H9 (cell line): ENCODE measurements at regions not wholly inside any gene's neighbourhood (a gene's known extent, or its start where the extent isn't known, plus 50 kb on each side); places are given as distances from the start of the nearest gene placed in this dataset.
A peak's percentile ranks its signal among the peaks of the same experiment; 100 is the strongest.

Source experiments
- DNase-seq: peaks from one replicate; pipeline ENCODE4 v3.0.0-alpha.2; 2017
- H2AFZ ChIP-seq: one replicate; pipeline ENCODE4 v1.6.1; 2013; ENCODE audit warnings: mild to moderate bottlenecking, low read length, control low read depth, moderate library complexity
- H2AK5ac ChIP-seq: 2 replicates; pipeline ENCODE4 v1.6.1; 2013; ENCODE audit warnings: low read length, control low read depth, mixed read lengths; ENCODE audit not compliant: insufficient read length
- H2BK120ac ChIP-seq: one replicate; pipeline ENCODE4 v1.6.1; 2013; ENCODE audit warnings: low read depth, mild to moderate bottlenecking, low read length, control low read depth, inconsistent platforms; ENCODE audit not compliant: poor library complexity, severe bottlenecking
- H2BK12ac ChIP-seq: 2 replicates; pipeline ENCODE4 v1.6.1; 2013; ENCODE audit warnings: low read length, control low read depth, mixed read lengths, low read depth; ENCODE audit not compliant: insufficient read length
- H2BK15ac ChIP-seq: 2 replicates; pipeline ENCODE4 v1.6.1; 2013; ENCODE audit warnings: low read depth, low read length, control low read depth
- H2BK20ac ChIP-seq: one replicate; pipeline ENCODE4 v1.6.1; 2013; ENCODE audit warnings: low read depth, mild to moderate bottlenecking, low read length, control low read depth, inconsistent platforms; ENCODE audit not compliant: poor library complexity, severe bottlenecking
- H2BK5ac ChIP-seq: 2 replicates; pipeline ENCODE4 v1.6.1; 2013; ENCODE audit warnings: low read length, control low read depth, mixed read lengths; ENCODE audit not compliant: insufficient read length
- H3K14ac ChIP-seq: 2 replicates; pipeline ENCODE4 v1.6.1; 2013; ENCODE audit warnings: low read length, control low read depth; ENCODE audit not compliant: insufficient read depth
- H3K18ac ChIP-seq: 2 replicates; pipeline ENCODE4 v1.6.1; 2013; ENCODE audit warnings: low read depth, mild to moderate bottlenecking, mixed read lengths, low read length, control low read depth; ENCODE audit not compliant: insufficient read length
- H3K23ac ChIP-seq: 2 replicates; pipeline ENCODE4 v1.6.1; 2013; ENCODE audit warnings: low read length, control low read depth, mixed read lengths, low read depth; ENCODE audit not compliant: insufficient read length
- H3K23me2 ChIP-seq: 2 replicates; pipeline ENCODE4 v1.6.1; 2013; ENCODE audit warnings: low read depth, mild to moderate bottlenecking, mixed read lengths, low read length, control low read depth; ENCODE audit not compliant: insufficient read length, poor library complexity, severe bottlenecking
- H3K27ac ChIP-seq: 2 replicates; pipeline ENCODE4 v1.5.1; 2013; ENCODE audit warnings: low read length, control low read depth, mixed read lengths, low read depth; ENCODE audit not compliant: insufficient read length
- H3K27me3 ChIP-seq: 2 replicates; pipeline ENCODE4 v1.6.1; 2013; ENCODE audit warnings: low read length, control low read depth, inconsistent platforms; ENCODE audit not compliant: insufficient read depth
- H3K4ac ChIP-seq: 2 replicates; pipeline ENCODE4 v1.6.1; 2013; ENCODE audit warnings: low read depth, mild to moderate bottlenecking, control low read depth, inconsistent platforms, low read length, moderate library complexity
- H3K4me1 ChIP-seq: 2 replicates; pipeline ENCODE4 v1.6.1; 2013; ENCODE audit warnings: low read length, control low read depth, inconsistent platforms; ENCODE audit not compliant: insufficient read depth
- H3K4me2 ChIP-seq: 2 replicates; pipeline ENCODE4 v1.6.1; 2013; ENCODE audit warnings: low read length, control low read depth, mixed read lengths; ENCODE audit not compliant: insufficient read length, insufficient read depth
- H3K56ac ChIP-seq: 2 replicates; pipeline ENCODE4 v1.6.1; 2013; ENCODE audit warnings: low read depth, mild to moderate bottlenecking, mixed read lengths, low read length, control low read depth; ENCODE audit not compliant: insufficient read length
- H3K79me1 ChIP-seq: 2 replicates; pipeline ENCODE4 v1.6.1; 2013; ENCODE audit warnings: low read depth, mild to moderate bottlenecking, moderate library complexity, low read length, control low read depth, inconsistent platforms; ENCODE audit not compliant: insufficient read depth, poor library complexity, severe bottlenecking
- H3K79me2 ChIP-seq: 2 replicates; pipeline ENCODE4 v1.6.1; 2013; ENCODE audit warnings: low read length, control low read depth, inconsistent platforms; ENCODE audit not compliant: insufficient read depth
- H3K9ac ChIP-seq: 2 replicates; pipeline ENCODE4 v1.6.1; 2013; ENCODE audit warnings: low read length, control low read depth, mixed read lengths; ENCODE audit not compliant: insufficient read length; ENCODE audit errors: extremely low read depth
- H3K9me3 ChIP-seq: one replicate; pipeline ENCODE4 v1.6.1; 2013; ENCODE audit warnings: low read depth, low read length, inconsistent platforms; ENCODE audit not compliant: control insufficient read depth
- H3T11ph ChIP-seq: one replicate; pipeline ENCODE4 v1.6.1; 2013; ENCODE audit warnings: mild to moderate bottlenecking, low read length, control low read depth, inconsistent platforms
- H4K20me1 ChIP-seq: one replicate; pipeline ENCODE4 v1.6.1; 2013; ENCODE audit not compliant: control insufficient read depth, insufficient read length, insufficient read depth
- H4K5ac ChIP-seq: 2 replicates; pipeline ENCODE4 v1.6.1; 2013; ENCODE audit warnings: low read depth, mild to moderate bottlenecking, mixed read lengths, low read length, control low read depth; ENCODE audit not compliant: insufficient read length
- H4K8ac ChIP-seq: replicated peaks from 2 replicates; pipeline ENCODE4 v1.6.1; 2013; ENCODE audit warnings: low read length, control low read depth, mixed read lengths, low read depth; ENCODE audit not compliant: insufficient read length
- H4K91ac ChIP-seq: 2 replicates; pipeline ENCODE4 v1.6.1; 2013; ENCODE audit warnings: low read depth, mild to moderate bottlenecking, moderate library complexity, mixed read lengths, low read length, control low read depth; ENCODE audit not compliant: insufficient read length
- H3K27ac Mint-ChIP-seq, 3 experiments: 2 replicates in 2 of 3; 3 replicates in 1 of 3; pipeline ENCODE4 v1.8.0; 2020 to 2021; ENCODE audit warnings: mixed read lengths in 3 of 3, mild to moderate bottlenecking in 1 of 3, moderate library complexity in 1 of 3
- H3K27me3 Mint-ChIP-seq: 2 replicates; pipeline ENCODE4 v1.8.0; 2021; ENCODE audit warnings: low read depth, mild to moderate bottlenecking, moderate library complexity, mixed read lengths
- H3K36me3 Mint-ChIP-seq, 3 experiments: 2 replicates in 2 of 3; 3 replicates in 1 of 3; pipeline ENCODE4 v1.8.0; 2020 to 2021; ENCODE audit warnings: low read depth in 3 of 3, mixed read lengths in 3 of 3; ENCODE audit not compliant: insufficient read depth in 1 of 3
- H3K4me1 Mint-ChIP-seq, 2 experiments: 2 replicates each; pipeline ENCODE4 v1.8.0; 2020; ENCODE audit warnings: mixed read lengths in 2 of 2
- H3K4me3 Mint-ChIP-seq, 2 experiments: 2 replicates in 1 of 2; 3 replicates in 1 of 2; pipeline ENCODE4 v1.8.0; 2020 to 2021; ENCODE audit warnings: mild to moderate bottlenecking in 2 of 2, mixed read lengths in 2 of 2, moderate library complexity in 1 of 2
- H3K9me3 Mint-ChIP-seq, 2 experiments: 2 replicates in 1 of 2; 3 replicates in 1 of 2; pipeline ENCODE4 v1.8.0; 2020; ENCODE audit warnings: mild to moderate bottlenecking in 2 of 2, mixed read lengths in 2 of 2, moderate library complexity in 1 of 2
- CTCF ChIP-seq: fragments of 200-600 bp; sonication (generic); conservative IDR thresholded peaks from 3 replicates; pipeline ENCODE4 v1.8.0; 2021; ENCODE audit warnings: antibody characterized with exemption, mild to moderate bottlenecking
- WGBS: extraction: QIAGEN DNeasy Blood & Tissue Kit; methylation state at CpG from one replicate; pipeline ENCODE4 v1.1.7; 2013; ENCODE audit warnings: missing lambda C conversion rate, low lambda C conversion rate, mixed read lengths; ENCODE audit not compliant: insufficient read length; ENCODE audit errors: extremely low coverage; 5-methylcytosine and 5-hydroxymethylcytosine counted together

- Histone ChIP-seq H2BK15ac (no peak overlapping the region), H2BK5ac (no peak overlapping the region), H3T11ph (peak overlapping the region; percentile 37), H3K14ac (no peak overlapping the region), H2BK120ac (no peak overlapping the region), H3K79me1 (no peaks in the 10 kb centered on the region), H4K91ac (no peak overlapping the region), H4K20me1 (no peaks in the 10 kb centered on the region), H2BK20ac (no peak overlapping the region), H2AK5ac (no peak overlapping the region), H3K9ac (no peak overlapping the region), H3K23me2 (no peaks in the 10 kb centered on the region), H3K27ac (peak overlapping the region; percentile 97), H2BK12ac (no peak overlapping the region), H3K9me3 (no peaks in the 10 kb centered on the region), H3K23ac (no peak overlapping the region), H4K5ac (no peak overlapping the region), H4K8ac (no peak overlapping the region), H3K4me1 (peaks cover 26% of the 10 kb centered on the region; the same call in 1 of the 2 replicates), H3K56ac (no peak overlapping the region), H3K79me2 (no peaks in the 10 kb centered on the region), H3K27me3 (no peaks in the 10 kb centered on the region), H3K4ac (no peak overlapping the region), H3K4me2 (peak overlapping the region; percentile 52), H3K18ac (peak overlapping the region; percentile 43), H2AFZ (no peak overlapping the region)
- H3K4me3 Mint-ChIP-seq = peak overlapping the region; percentile 40 to 59; a peak in 4 of 5 replicates
- H3K27ac Mint-ChIP-seq = peak overlapping the region; percentile 62 to 97 (median 93)
- WGBS = no CpG with 5 or more reads among the region's 8 CpGs
- H3K9me3 Mint-ChIP-seq = no peaks in the 10 kb centered on the region
- H3K36me3 Mint-ChIP-seq = no peaks in the 10 kb centered on the region; a peak in 1 of 7 replicates
- DNase-seq = peak; percentile 97
- TF ChIP-seq CTCF = no peak
- H3K4me1 Mint-ChIP-seq = peaks cover 72 to 76% of the 10 kb centered on the region in 2 experiments
- no peaks in the 10 kb centered on the region for H3K27me3 Mint-ChIP-seq
These were observed 69.6 kb upstream of the TSHZ3 start for GRCh38 chr19:31418692-31419430.
